K562 (cell line): ENCODE measurements at regions not wholly inside any gene's neighbourhood (a gene's known extent, or its start where the extent isn't known, plus 50 kb on each side); places are given as distances from the start of the nearest gene placed in this dataset.

ENCODE experiments used
- ATAC-seq: fragments of 200-7000 bp; cut with Tn5 transposase; 3 replicates; pipeline ENCODE4 v1.9.1; 2020; ENCODE audit warnings: moderate library complexity
- BruUV-seq: library from RNA; stranded (reverse); fragments of 400-500 nt; replicated peaks from 2 replicates; lab custom pipeline; 2021; lab: Mats Ljungman, UMichigan
- CTCF ChIA-PET: fragments of 300-600 bp; formaldehyde crosslinking; extraction: SDS; loops from one replicate; lab custom pipeline; 2021; ENCODE audit warnings: low intra/inter-chr PET ratio; lab: Yijun Ruan, JAX
- POLR2A ChIA-PET: fragments of 300-600, 350-650 bp; sonication (Branson Sonifier 250); formaldehyde crosslinking; extraction: SDS; loops from one replicate; lab custom pipeline; 2021; ENCODE audit warnings: antibody characterized with exemption, inconsistent platforms; lab: Yijun Ruan, JAX
- DNase-seq, 4 experiments: peaks; one replicate each; pipeline versions ENCODE4 v3.0.0 to v3.0.0-alpha.2; 2011 to 2018; ENCODE audit warnings: low spot score in 3 of 4, mixed read lengths in 3 of 4; ENCODE audit errors: extremely low read depth in 1 of 4
- FAIRE-seq: peaks from 2 replicates; lab custom pipeline; 2011; peaks lifted over from hg19 to GRCh38; lab: Jason Lieb, UNC
- H2AFZ ChIP-seq: 2 replicates; pipeline ENCODE4 v1.6.0; 2011; ENCODE audit warnings: low read depth, low read length, control low read depth, inconsistent platforms
- H3K27ac ChIP-seq: fragments of 200-600 bp; 3 replicates; pipeline ENCODE4 v1.8.0; 2011; ENCODE audit warnings: low read depth, mild to moderate bottlenecking, control low read depth, inconsistent platforms, low read length, moderate library complexity, mixed read lengths; ENCODE audit errors: extremely low read depth
- H3K27me3 ChIP-seq, 2 experiments: fragments of 300-600 bp in 1 of 2; 2 replicates in 1 of 2; 3 replicates in 1 of 2; pipeline versions ENCODE4 v1.6.0 to v1.8.0; 2011; ENCODE audit warnings: inconsistent platforms in 2 of 2, low read length in 2 of 2, mild to moderate bottlenecking in 1 of 2, mixed read lengths in 1 of 2, moderate library complexity in 1 of 2; ENCODE audit not compliant: control insufficient read depth in 2 of 2, insufficient read depth in 2 of 2
- H3K36me3 ChIP-seq: fragments of 300-600 bp; 3 replicates; pipeline ENCODE4 v1.8.0; 2011; ENCODE audit warnings: mild to moderate bottlenecking, low read length, inconsistent platforms; ENCODE audit not compliant: control insufficient read depth, insufficient read depth
- H3K4me1 ChIP-seq, 2 experiments: fragments of 200-600 bp in 1 of 2; replicated peaks in 1 of 2; 2 replicates in 1 of 2; 3 replicates in 1 of 2; pipeline versions ENCODE4 v1.5.1 to v1.8.0; 2011; ENCODE audit warnings: inconsistent platforms in 2 of 2, low read length in 2 of 2, mild to moderate bottlenecking in 1 of 2, mixed read lengths in 1 of 2, moderate library complexity in 1 of 2; ENCODE audit not compliant: control insufficient read depth in 2 of 2, insufficient read depth in 2 of 2
- H3K4me2 ChIP-seq: 2 replicates; pipeline ENCODE4 v1.6.1; 2011; ENCODE audit warnings: low read length, control low read depth, inconsistent platforms, mixed read lengths; ENCODE audit not compliant: insufficient read depth
- H3K4me3 ChIP-seq: fragments of 200-600 bp; sonication (generic), shearing (Covaris generic); 2 replicates; pipeline ENCODE4 v1.5.1; 2016; ENCODE audit warnings: control low read depth, inconsistent platforms
- H3K79me2 ChIP-seq: fragments of 200-600 bp; 3 replicates; pipeline ENCODE4 v1.8.0; 2011; ENCODE audit warnings: low read length, inconsistent platforms; ENCODE audit not compliant: control insufficient read depth, insufficient read depth
- H3K9ac ChIP-seq, 2 experiments: 2 replicates each; pipeline versions ENCODE4 v1.6.0 to v1.6.1; 2011; ENCODE audit warnings: low read depth in 2 of 2, low read length in 2 of 2, control low read depth in 1 of 2, inconsistent platforms in 1 of 2, mild to moderate bottlenecking in 1 of 2, mixed read lengths in 1 of 2; ENCODE audit not compliant: insufficient read depth in 1 of 2
- H3K9me1 ChIP-seq: one replicate; pipeline ENCODE4 v1.6.0; 2011; ENCODE audit warnings: inconsistent platforms, mild to moderate bottlenecking, low read length, moderate library complexity; ENCODE audit not compliant: control insufficient read depth, insufficient read depth
- H3K9me3 ChIP-seq: replicated peaks from 2 replicates; pipeline ENCODE4 v1.5.1; 2011; ENCODE audit warnings: low read depth, low read length, inconsistent platforms; ENCODE audit not compliant: control insufficient read depth, insufficient read depth
- H4K20me1 ChIP-seq: replicated peaks from 2 replicates; pipeline ENCODE4 v1.6.1; 2011; ENCODE audit warnings: low read length, inconsistent platforms, mixed read lengths; ENCODE audit not compliant: control insufficient read depth, insufficient read depth
- ATF4 ChIP-seq: fragments of 450-650 bp; formaldehyde crosslinking; IDR thresholded peaks from 2 replicates; pipeline ENCODE4 v1.4.0; 2022; ENCODE audit warnings: mild to moderate bottlenecking, moderate library complexity
- C11orf30 ChIP-seq: fragments of 450-650 bp; IDR thresholded peaks from 2 replicates; pipeline ENCODE4 v1.6.1; 2016; ENCODE audit warnings: low read depth, mild to moderate bottlenecking
- CBX2 ChIP-seq: fragments of 200-600 bp; sonication (generic); IDR thresholded peaks from one replicate; pipeline ENCODE4 v1.6.1; 2012; ENCODE audit warnings: mild to moderate bottlenecking, low read length, inconsistent platforms; ENCODE audit not compliant: insufficient read depth, poor library complexity, severe bottlenecking
- HLTF ChIP-seq: fragments of 450-650 bp; IDR thresholded peaks from 2 replicates; pipeline ENCODE4 v1.6.1; 2016
- PHF20 ChIP-seq: fragments of 450-650 bp; IDR thresholded peaks from 2 replicates; pipeline ENCODE4 v1.6.1; 2018; ENCODE audit not compliant: partially characterized antibody
- RFX7 ChIP-seq: fragments of 250-450 bp; sonication (Bioruptor Pico); IDR thresholded peaks from 2 replicates; pipeline ENCODE4 v1.5.1; 2021; ENCODE audit warnings: mild to moderate bottlenecking
- TBP ChIP-seq: optimal IDR thresholded peaks from 2 replicates; pipeline ENCODE3; 2011; ENCODE audit warnings: low read depth, low read length, improper control_type of control experiment
- TFAM ChIP-seq: fragments of 250-450 bp; sonication (Bioruptor Pico); conservative IDR thresholded peaks from 2 replicates; pipeline ENCODE4 v1.5.0; 2021; ENCODE audit warnings: mild to moderate bottlenecking, moderate library complexity
- TRIM28 ChIP-seq: fragments of 450-650 bp; IDR thresholded peaks from 2 replicates; pipeline ENCODE4 v1.6.1; 2017
- ZNF133 ChIP-seq: fragments of 250-450 bp; sonication (Bioruptor Pico); IDR thresholded peaks from 2 replicates; pipeline ENCODE4 v1.4.0; 2020; ENCODE audit warnings: mild to moderate bottlenecking
- ZNF408 ChIP-seq: fragments of 250-450 bp; sonication (Bioruptor Pico); IDR thresholded peaks from 2 replicates; pipeline ENCODE4 v1.4.0; 2020; ENCODE audit warnings: low read depth, mild to moderate bottlenecking, moderate library complexity
- ZNF778 ChIP-seq: fragments of 450-650 bp; formaldehyde crosslinking; IDR thresholded peaks from 2 replicates; pipeline ENCODE4 v1.4.0; 2020; ENCODE audit warnings: mild to moderate bottlenecking, moderate library complexity
- WGBS: fragments of 100-300 bp; shearing (Covaris generic); methylation state at CpG from one replicate; pipeline ENCODE4 v1.1.6; 2016; ENCODE audit warnings: low coverage, mixed read lengths; ENCODE audit not compliant: insufficient coverage; ENCODE audit errors: missing lambda C conversion rate; 5-methylcytosine and 5-hydroxymethylcytosine counted together
- in situ Hi-C: fragments of 300-500 bp; cut with MboI; formaldehyde crosslinking; loops from 4 replicates; pipeline ENCODE4 v1.15.0; 2018; ENCODE audit warnings: inconsistent platforms, mixed read lengths
- intact Hi-C: fragments of 100-400 bp; cut with micrococcal nuclease; formaldehyde crosslinking; loops from 2 replicates; pipeline ENCODE4 v1.14.2; 2022
- TF ChIP-seq, protein P1 (sequence below): fragments of 250-450 bp; sonication (Bioruptor Pico); IDR thresholded peaks from 2 replicates; pipeline ENCODE4 v1.8.0; 2022; ENCODE audit warnings: inconsistent platforms, mild to moderate bottlenecking, moderate library complexity, borderline replicate concordance

GRCh38 chr5:25345240-25345771 lies 700.5 kb upstream of the CDH10 start:
- Histone ChIP-seq H3K27me3 (no peaks in the 10 kb centered on the region), H3K4me3 (no peak overlapping the region), H3K79me2 (no peaks in the 10 kb centered on the region), H3K4me1 (no peaks in the 10 kb centered on the region), H3K4me2 (no peak overlapping the region), H3K27ac (no peak overlapping the region), H3K36me3 (no peaks in the 10 kb centered on the region), H2AFZ (no peak overlapping the region), H3K9ac (no peak overlapping the region), H4K20me1 (no peaks in the 10 kb centered on the region), H3K9me1 (no peaks in the 10 kb centered on the region), H3K9me3 (no peaks in the 10 kb centered on the region; the same call in 1 of the 2 replicates)
- no TSS peak for BruUV-seq
- DNase-seq (no peak), FAIRE-seq (no peak), ATAC-seq (no peak)
- in situ Hi-C loops (no loop called here), intact Hi-C loops (no loop called here)
- ChIA-PET POLR2A (no interaction called here), CTCF (no interaction called here)
- no peak for TF ChIP-seq ATF4
- no peak for TF ChIP-seq TRIM28
- WGBS = 2% methylated on average over 5 of the region's 5 CpGs

DNA sequence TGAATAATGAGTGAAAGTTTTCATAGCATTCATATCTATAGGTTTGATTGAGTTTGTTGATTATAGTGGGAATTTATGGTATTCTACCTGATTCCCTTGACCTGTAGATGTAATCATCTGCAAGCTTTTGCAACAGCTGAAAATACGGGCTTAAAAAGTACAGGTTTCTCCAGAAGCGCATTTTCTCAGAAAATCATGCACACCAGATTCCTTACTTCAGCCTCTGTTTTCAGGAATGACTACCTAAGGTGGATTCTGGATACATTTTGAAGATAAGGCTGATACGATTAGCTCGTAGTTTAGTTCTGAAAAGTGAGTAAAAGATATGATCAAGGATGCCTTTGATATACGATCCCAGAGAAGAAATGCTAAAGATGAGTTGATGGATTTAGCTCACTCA lies 694.8 kb upstream of the CDH10 start:
- DNase-seq (no peak), FAIRE-seq (no peak), ATAC-seq (no peak)
- Histone ChIP-seq H3K4me1 (no peaks in the 10 kb centered on the region), H3K27me3 (no peaks in the 10 kb centered on the region), H3K9me1 (no peaks in the 10 kb centered on the region), H3K79me2 (no peaks in the 10 kb centered on the region), H2AFZ (no peak overlapping the region), H3K36me3 (no peaks in the 10 kb centered on the region), H3K4me3 (no peak overlapping the region), H3K9ac (no peak overlapping the region), H3K4me2 (no peak overlapping the region), H3K27ac (no peak overlapping the region), H4K20me1 (no peaks in the 10 kb centered on the region), H3K9me3 (no peaks in the 10 kb centered on the region)
- ChIA-PET CTCF (no interaction called here), POLR2A (interaction anchor here (0.7 kb wide), 1 partner anchor 183 kb away, joined by 3 read pairs; no protein-coding TSS in a partner anchor)
- intact Hi-C loops = no loop called here
- 0% methylated on average over 5 of the region's 5 CpGs for WGBS
- BruUV-seq = no TSS peak
- in situ Hi-C loops = no loop called here
- no peak for TF ChIP-seq ZNF408 (CRISPR knock-in tag)
- no peak for TF ChIP-seq TFAM
- TF ChIP-seq RFX7 (CRISPR knock-in tag) = no peak
- no peak for TF ChIP-seq ZNF778 (CRISPR knock-in tag)
- TF ChIP-seq ZNF133 (CRISPR knock-in tag) = no peak
- no peak for TF ChIP-seq HLTF
- TF ChIP-seq, protein P1, sequence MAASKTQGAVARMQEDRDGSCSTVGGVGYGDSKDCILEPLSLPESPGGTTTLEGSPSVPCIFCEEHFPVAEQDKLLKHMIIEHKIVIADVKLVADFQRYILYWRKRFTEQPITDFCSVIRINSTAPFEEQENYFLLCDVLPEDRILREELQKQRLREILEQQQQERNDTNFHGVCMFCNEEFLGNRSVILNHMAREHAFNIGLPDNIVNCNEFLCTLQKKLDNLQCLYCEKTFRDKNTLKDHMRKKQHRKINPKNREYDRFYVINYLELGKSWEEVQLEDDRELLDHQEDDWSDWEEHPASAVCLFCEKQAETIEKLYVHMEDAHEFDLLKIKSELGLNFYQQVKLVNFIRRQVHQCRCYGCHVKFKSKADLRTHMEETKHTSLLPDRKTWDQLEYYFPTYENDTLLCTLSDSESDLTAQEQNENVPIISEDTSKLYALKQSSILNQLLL (CRISPR knock-in tag) = no peak
- TF ChIP-seq TBP = no peak
- no peak for TF ChIP-seq CBX2
- TF ChIP-seq C11orf30 = no peak
- TF ChIP-seq PHF20 = no peak
